Left ventricle myocardium inferior (tissue), 1 donor: ENCODE measurements at regions not wholly inside any gene's neighbourhood (a gene's known extent, or its start where the extent isn't known, plus 50 kb on each side); places are given as distances from the start of the nearest gene placed in this dataset.

ENCODE experiments used
- DNase-seq: peaks from one replicate; pipeline ENCODE4 v3.0.0-alpha.2; 2020
- H3K27ac ChIP-seq: fragments of 200-600 bp; replicated peaks from 2 replicates; pipeline ENCODE4 v1.8.0; 2021
- H3K27me3 ChIP-seq: fragments of 200-600 bp; 2 replicates; pipeline ENCODE4 v1.8.0; 2021; ENCODE audit warnings: low read depth
- H3K36me3 ChIP-seq: fragments of 200-600 bp; 2 replicates; pipeline ENCODE4 v1.8.0; 2021
- H3K4me1 ChIP-seq: fragments of 200-600 bp; 2 replicates; pipeline ENCODE4 v1.8.0; 2021
- H3K4me3 ChIP-seq: fragments of 200-600 bp; 2 replicates; pipeline ENCODE4 v1.8.0; 2021; ENCODE audit warnings: mild to moderate bottlenecking, moderate library complexity
- H3K9me3 ChIP-seq: fragments of 200-600 bp; replicated peaks from 2 replicates; pipeline ENCODE4 v1.8.0; 2021
- CTCF ChIP-seq: fragments of 200-600 bp; IDR thresholded peaks from 2 replicates; pipeline ENCODE4 v1.8.0; 2021; ENCODE audit warnings: antibody characterized with exemption, mild to moderate bottlenecking, borderline replicate concordance
- intact Hi-C: fragments of 100-400 bp; cut with micrococcal nuclease; formaldehyde crosslinking; loops from one replicate; pipeline ENCODE4 v1.11.0; 2022
- donor health status: DM: no; HTN: yes; CAD: no; lungs with severe emphysema.

DNA sequence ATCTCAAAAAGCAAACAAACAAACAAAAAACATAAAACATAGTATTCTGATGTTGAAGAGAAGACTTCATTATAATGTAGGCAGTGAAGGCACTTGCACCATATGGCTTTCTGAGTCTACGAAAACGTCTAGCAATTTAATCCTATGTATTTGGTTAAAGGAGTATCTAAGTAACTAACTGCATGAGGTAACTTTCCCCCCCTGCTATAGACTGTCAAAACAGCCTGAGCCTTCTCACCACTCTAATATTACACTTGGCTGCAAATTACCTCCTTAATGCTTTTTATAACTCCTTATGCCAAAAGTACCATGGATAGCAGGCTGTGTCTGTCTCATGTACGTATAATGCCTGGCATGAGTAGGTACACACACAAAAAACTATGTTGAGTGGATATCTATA, 607.6 kb upstream of the FLRT2 start:
- Histone ChIP-seq H3K4me3 (no peak overlapping the region), H3K27ac (no peak overlapping the region), H3K4me1 (no peaks in the 10 kb centered on the region), H3K9me3 (no peaks in the 10 kb centered on the region), H3K36me3 (no peaks in the 10 kb centered on the region), H3K27me3 (no peaks in the 10 kb centered on the region)
- intact Hi-C loops: no loop called here
- no peak for DNase-seq
- no peak for TF ChIP-seq CTCF

DNA sequence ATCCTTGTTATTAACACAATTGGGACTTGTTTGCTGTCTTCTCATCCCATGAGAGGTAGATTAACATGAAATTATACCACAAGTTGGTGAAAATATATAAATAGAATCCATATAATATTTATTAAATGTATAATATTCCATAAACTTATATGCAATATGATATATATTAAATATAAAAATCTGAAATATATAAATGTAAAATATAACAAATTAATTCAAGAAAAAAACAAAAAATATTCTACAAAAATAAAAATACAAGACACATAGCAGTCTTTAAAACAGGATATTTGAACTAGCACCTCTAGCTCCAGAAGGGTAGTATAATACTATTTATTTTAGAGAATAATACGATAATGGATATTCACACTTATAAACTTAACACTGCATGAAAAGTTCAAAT, 603.3 kb upstream of the FLRT2 start:
- H3K36me3 ChIP-seq: no peaks in the 10 kb centered on the region
- H3K27me3 ChIP-seq: no peaks in the 10 kb centered on the region
- no peak overlapping the region for H3K4me3 ChIP-seq
- H3K27ac ChIP-seq: no peak overlapping the region
- peaks cover 3% of the 10 kb centered on the region for H3K4me1 ChIP-seq
- no peaks in the 10 kb centered on the region for H3K9me3 ChIP-seq
- no peak for TF ChIP-seq CTCF
- no peak for DNase-seq
- intact Hi-C loops: no loop called here

- no peaks in the 10 kb centered on the region for H3K27me3 ChIP-seq
- H3K27ac ChIP-seq: no peak overlapping the region
- peaks cover 3% of the 10 kb centered on the region for H3K4me1 ChIP-seq
- H3K9me3 ChIP-seq: no peaks in the 10 kb centered on the region
- intact Hi-C loops: no loop called here
- TF ChIP-seq CTCF: no peak
- no peak for DNase-seq
- no peaks in the 10 kb centered on the region for H3K36me3 ChIP-seq
- no peak overlapping the region for H3K4me3 ChIP-seq
These were observed 602.7 kb upstream of the FLRT2 start for GRCh38 chr14:84927096-84927827.

GRCh38 chr14:84929086-84929485, 600.9 kb upstream of the FLRT2 start:
- peaks cover 3% of the 10 kb centered on the region for H3K4me1 ChIP-seq
- no peak overlapping the region for H3K27ac ChIP-seq
- intact Hi-C loops: no loop called here
- DNase-seq: no peak
- H3K27me3 ChIP-seq: no peaks in the 10 kb centered on the region
- TF ChIP-seq CTCF: no peak
- no peaks in the 10 kb centered on the region for H3K36me3 ChIP-seq
- no peak overlapping the region for H3K4me3 ChIP-seq
- peaks cover 7% of the 10 kb centered on the region for H3K9me3 ChIP-seq

- intact Hi-C loops: no loop called here
- peaks cover 3% of the 10 kb centered on the region for H3K4me1 ChIP-seq
- H3K36me3 ChIP-seq: no peaks in the 10 kb centered on the region
- no peak overlapping the region for H3K4me3 ChIP-seq
- no peak overlapping the region for H3K27ac ChIP-seq
- DNase-seq: no peak
- TF ChIP-seq CTCF: no peak
- no peaks in the 10 kb centered on the region for H3K27me3 ChIP-seq
- H3K9me3 ChIP-seq: peaks cover 9% of the 10 kb centered on the region
These were observed 600.1 kb upstream of the FLRT2 start for GRCh38 chr14:84929834-84930233.
